ENCODE measurements at regions not wholly inside any gene's neighbourhood (a gene's known extent, or its start where the extent isn't known, plus 50 kb on each side); places are given as distances from the start of the nearest gene placed in this dataset.

GRCh38 chr18:60122339-60122738, 222.5 kb downstream of the PMAIP1 start:
- Mint-ChIP-seq H3K27me3 (ENCODE audit: low read depth) (peaks cover 11% of the 10 kb centered on the region), H3K27ac (ENCODE audit: unreplicated experiment) (no peak overlapping the region), H3K36me3 (ENCODE audit: low read depth) (no peaks in the 10 kb centered on the region), H3K4me3 (ENCODE audit: unreplicated experiment) (no peak overlapping the region), H3K9me3 (ENCODE audit: low read depth) (peaks cover 12% of the 10 kb centered on the region), H3K4me1 (ENCODE audit: low read depth) (no peaks in the 10 kb centered on the region)
- TF ChIP-seq CTCF (IDR thresholded peaks at IDR 0.05): no peak
- DNase-seq (ENCODE audit: low spot score): no peak

GRCh38 chr18:60120231-60120750, 220.5 kb downstream of the PMAIP1 start:
- Mint-ChIP-seq H3K27ac (ENCODE audit: unreplicated experiment) (no peak overlapping the region), H3K4me1 (ENCODE audit: low read depth) (no peaks in the 10 kb centered on the region), H3K9me3 (ENCODE audit: low read depth) (peaks cover 12% of the 10 kb centered on the region), H3K36me3 (ENCODE audit: low read depth) (no peaks in the 10 kb centered on the region), H3K27me3 (ENCODE audit: low read depth) (peaks cover 15% of the 10 kb centered on the region), H3K4me3 (ENCODE audit: unreplicated experiment) (no peak overlapping the region)
- TF ChIP-seq CTCF (IDR thresholded peaks at IDR 0.05): no peak
- DNase-seq (ENCODE audit: low spot score): no peak

- Mint-ChIP-seq H3K36me3 (ENCODE audit: low read depth) (no peaks in the 10 kb centered on the region), H3K9me3 (ENCODE audit: low read depth) (peaks cover 15% of the 10 kb centered on the region), H3K4me3 (ENCODE audit: unreplicated experiment) (no peak overlapping the region), H3K4me1 (ENCODE audit: low read depth) (no peaks in the 10 kb centered on the region), H3K27ac (ENCODE audit: unreplicated experiment) (no peak overlapping the region), H3K27me3 (ENCODE audit: low read depth) (peaks cover 15% of the 10 kb centered on the region)
- no peak for DNase-seq (ENCODE audit: low spot score)
- no peak for TF ChIP-seq CTCF (IDR thresholded peaks at IDR 0.05)
These were observed 217.5 kb downstream of the PMAIP1 start for GRCh38 chr18:60117321-60117720.

GRCh38 chr18:60113396-60113795, 213.6 kb downstream of the PMAIP1 start:
- no peaks in the 10 kb centered on the region for H3K4me1 Mint-ChIP-seq (ENCODE audit: low read depth)
- no peak overlapping the region for H3K4me3 Mint-ChIP-seq (ENCODE audit: unreplicated experiment)
- no peak for DNase-seq (ENCODE audit: low spot score)
- peaks cover 5% of the 10 kb centered on the region for H3K27me3 Mint-ChIP-seq (ENCODE audit: low read depth)
- H3K9me3 Mint-ChIP-seq (ENCODE audit: low read depth): peaks cover 3% of the 10 kb centered on the region
- no peak overlapping the region for H3K27ac Mint-ChIP-seq (ENCODE audit: unreplicated experiment)
- TF ChIP-seq CTCF (IDR thresholded peaks at IDR 0.05): no peak
- H3K36me3 Mint-ChIP-seq (ENCODE audit: low read depth): no peaks in the 10 kb centered on the region

GRCh38 chr18:60112369-60112768, 212.6 kb downstream of the PMAIP1 start:
- Mint-ChIP-seq H3K27me3 (ENCODE audit: low read depth) (peaks cover 8% of the 10 kb centered on the region), H3K4me3 (ENCODE audit: unreplicated experiment) (no peak overlapping the region), H3K27ac (ENCODE audit: unreplicated experiment) (no peak overlapping the region), H3K9me3 (ENCODE audit: low read depth) (peaks cover 3% of the 10 kb centered on the region), H3K36me3 (ENCODE audit: low read depth) (no peaks in the 10 kb centered on the region), H3K4me1 (ENCODE audit: low read depth) (no peaks in the 10 kb centered on the region)
- TF ChIP-seq CTCF (IDR thresholded peaks at IDR 0.05): no peak
- DNase-seq (ENCODE audit: low spot score): no peak

All from chondrocyte (in vitro differentiated cells).